Activated CD4-positive, alpha-beta T cell treated with anti-CD3 and anti-CD28 coated beads for 36 hours (primary cell): ENCODE measurements at regions not wholly inside any gene's neighbourhood (a gene's known extent, or its start where the extent isn't known, plus 50 kb on each side); places are given as distances from the start of the nearest gene placed in this dataset.
A peak's percentile ranks its signal among the peaks of the same experiment; 100 is the strongest.

Source experiments
- ATAC-seq: fragments of 200-7000 bp; cut with Tn5 transposase; one replicate; pipeline ENCODE4 v1.10.0; 2021; ENCODE audit warnings: mild to moderate bottlenecking, moderate library complexity
- CTCF ChIA-PET: fragments of 350-600 bp; sonication (Branson Sonifier 250); formaldehyde crosslinking; loops from one replicate; lab custom pipeline; 2021; ENCODE audit warnings: antibody characterized with exemption; lab: Charles Lee
- POLR2A ChIA-PET: fragments of 350-600 bp; sonication (Branson Sonifier 250); formaldehyde crosslinking; loops from one replicate; lab custom pipeline; 2021; ENCODE audit warnings: antibody characterized with exemption, inconsistent platforms; lab: Charles Lee
- DNase-seq: peaks from one replicate; pipeline ENCODE4 v3.0.0-alpha.2; 2020
- H3K27ac Mint-ChIP-seq: one replicate; pipeline ENCODE4 v1.8.0; 2021; ENCODE audit warnings: mixed read lengths
- H3K27me3 Mint-ChIP-seq: one replicate; pipeline ENCODE4 v1.8.0; 2021; ENCODE audit warnings: mixed read lengths
- H3K36me3 Mint-ChIP-seq: one replicate; pipeline ENCODE4 v1.8.0; 2021; ENCODE audit warnings: low read depth, mixed read lengths
- H3K4me1 Mint-ChIP-seq: one replicate; pipeline ENCODE4 v1.8.0; 2021; ENCODE audit warnings: mixed read lengths
- H3K4me3 Mint-ChIP-seq: one replicate; pipeline ENCODE4 v1.8.0; 2021; ENCODE audit warnings: mild to moderate bottlenecking, moderate library complexity, mixed read lengths
- H3K9me3 Mint-ChIP-seq: one replicate; pipeline ENCODE4 v1.8.0; 2021; ENCODE audit warnings: low read depth, mixed read lengths
- intact Hi-C, 2 experiments: fragments of 100-400 bp; cut with DNase I in 1 of 2; cut with micrococcal nuclease in 1 of 2; formaldehyde crosslinking; loops; one replicate each; pipeline versions ENCODE4 v1.14.2 to v1.15.1; 2022 to 2024; cut with DNase I, micrococcal nuclease

GRCh38 chr2:121075641-121076497 is 209.1 kb downstream of the TFCP2L1 start:
- ChIA-PET POLR2A (interaction anchor here (0.7 to 2.1 kb wide), 7 partner anchors 341 to 1709 kb away, joined by 3 to 18 read pairs (median 3); partner anchors contain the start of genes C2orf76, DBI, GLI2 and RNU4ATAC), CTCF (interaction anchor here (0.5 to 1.5 kb wide), 10 partner anchors 8 to 762 kb away, joined by 3 to 7 read pairs (median 3); partner anchors contain the start of gene RNU4ATAC)
- no peak for DNase-seq
- intact Hi-C loops = loop anchor here in 1 of 2 experiments (5.0 to 10.0 kb wide), 3 partner anchors 641 to 734 kb away; partner anchors contain the start of gene TSN
- H3K4me1 Mint-ChIP-seq = peaks cover 2% of the 10 kb centered on the region
- no peak overlapping the region for H3K4me3 Mint-ChIP-seq
- peaks cover 25% of the 10 kb centered on the region for H3K27me3 Mint-ChIP-seq
- H3K27ac Mint-ChIP-seq = no peak overlapping the region
- no peak for ATAC-seq
- H3K36me3 Mint-ChIP-seq = no peaks in the 10 kb centered on the region
- H3K9me3 Mint-ChIP-seq = no peaks in the 10 kb centered on the region

- no peak for ATAC-seq
- H3K27me3 Mint-ChIP-seq = peaks cover 25% of the 10 kb centered on the region
- peaks cover 2% of the 10 kb centered on the region for H3K4me1 Mint-ChIP-seq
- DNase-seq = no peak
- H3K9me3 Mint-ChIP-seq = no peaks in the 10 kb centered on the region
- POLR2A ChIA-PET = no interaction called here
- intact Hi-C loops = loop anchor here in 1 of 2 experiments (5.0 to 10.0 kb wide), 3 partner anchors 641 to 734 kb away; partner anchors contain the start of gene TSN
- H3K4me3 Mint-ChIP-seq = no peak overlapping the region
- H3K36me3 Mint-ChIP-seq = no peaks in the 10 kb centered on the region
- CTCF ChIA-PET = interaction anchor here (0.5 to 1.0 kb wide), 4 partner anchors 9 to 763 kb away, joined by 3 to 4 read pairs (median 3); no protein-coding TSS in a partner anchor
- H3K27ac Mint-ChIP-seq = no peak overlapping the region
Measured at GRCh38 chr2:121076498-121076820, 208.5 kb downstream of the TFCP2L1 start.

- peak; percentile 60 for ATAC-seq
- ChIA-PET POLR2A (no interaction called here), CTCF (interaction anchor here (0.5 to 1.2 kb wide), 6 partner anchors 8 to 673 kb away, joined by 3 to 4 read pairs (median 3); no protein-coding TSS in a partner anchor)
- Mint-ChIP-seq H3K27ac (no peak overlapping the region), H3K4me3 (no peak overlapping the region), H3K4me1 (peaks cover 2% of the 10 kb centered on the region), H3K36me3 (no peaks in the 10 kb centered on the region), H3K27me3 (peaks cover 23% of the 10 kb centered on the region), H3K9me3 (no peaks in the 10 kb centered on the region)
- intact Hi-C loops = loop anchor here in 1 of 2 experiments (5.0 to 10.0 kb wide), 3 partner anchors 640 to 735 kb away; partner anchors contain the start of gene TSN
- DNase-seq = peak; percentile 87
Measured at GRCh38 chr2:121076885-121077549, 208.0 kb downstream of the TFCP2L1 start.

- Mint-ChIP-seq H3K27ac (no peak overlapping the region), H3K27me3 (peaks cover 26% of the 10 kb centered on the region)
- CTCF ChIA-PET = interaction anchor here (0.5 to 1.2 kb wide), 10 partner anchors 14 to 739 kb away, joined by 3 to 4 read pairs (median 3); no protein-coding TSS in a partner anchor
Measured at GRCh38 chr2:121078899-121079298, 206.1 kb downstream of the TFCP2L1 start.

GRCh38 chr2:121080013-121080772 is 204.8 kb downstream of the TFCP2L1 start:
- ATAC-seq = no peak

More at GRCh38 chr2:121078899-121079298, 206.1 kb downstream of the TFCP2L1 start:
- Mint-ChIP-seq H3K4me3 (no peak overlapping the region), H3K9me3 (no peaks in the 10 kb centered on the region), H3K36me3 (no peaks in the 10 kb centered on the region), H3K4me1 (peaks cover 2% of the 10 kb centered on the region)
- POLR2A ChIA-PET = no interaction called here
- no peak for ATAC-seq
- intact Hi-C loops = loop anchor here in 1 of 2 experiments (5.0 to 10.0 kb wide), 3 partner anchors 638 to 737 kb away; partner anchors contain the start of gene TSN
- DNase-seq = no peak

GRCh38 chr2:121081701-121082100 is 203.3 kb downstream of the TFCP2L1 start:
- CTCF ChIA-PET = interaction anchor here (0.6 to 0.8 kb wide), 3 partner anchors 9 to 77 kb away, joined by 3 to 7 read pairs (median 4); no protein-coding TSS in a partner anchor
- intact Hi-C loops = loop anchor here in 1 of 2 experiments (10.0 kb wide), 1 partner anchor 577 kb away; no protein-coding TSS in a partner anchor
- no peak for ATAC-seq

More at GRCh38 chr2:121080013-121080772, 204.8 kb downstream of the TFCP2L1 start:
- Mint-ChIP-seq H3K9me3 (no peaks in the 10 kb centered on the region), H3K36me3 (no peaks in the 10 kb centered on the region), H3K4me1 (peaks cover 2% of the 10 kb centered on the region), H3K4me3 (no peak overlapping the region), H3K27me3 (peaks cover 21% of the 10 kb centered on the region), H3K27ac (no peak overlapping the region)
- peak; percentile 68 for DNase-seq
- ChIA-PET CTCF (interaction anchor here (0.6 to 1.6 kb wide), 20 partner anchors 8 to 391 kb away, joined by 3 to 7 read pairs (median 3); no protein-coding TSS in a partner anchor), POLR2A (no interaction called here)
- intact Hi-C loops = loop anchor here (1.0 to 10.0 kb wide), 2 partner anchors 385 to 575 kb away; no protein-coding TSS in a partner anchor

GRCh38 chr2:121082191-121082590 is 202.8 kb downstream of the TFCP2L1 start:
- no peak overlapping the region for H3K4me3 Mint-ChIP-seq

More at GRCh38 chr2:121081701-121082100, 203.3 kb downstream of the TFCP2L1 start:
- Mint-ChIP-seq H3K9me3 (no peaks in the 10 kb centered on the region), H3K4me1 (peaks cover 2% of the 10 kb centered on the region), H3K4me3 (no peak overlapping the region), H3K27me3 (peaks cover 14% of the 10 kb centered on the region), H3K27ac (no peak overlapping the region), H3K36me3 (no peaks in the 10 kb centered on the region)
- POLR2A ChIA-PET = no interaction called here
- no peak for DNase-seq

GRCh38 chr2:121084130-121084680 is 200.8 kb downstream of the TFCP2L1 start:
- no peaks in the 10 kb centered on the region for H3K36me3 Mint-ChIP-seq
- no peak overlapping the region for H3K27ac Mint-ChIP-seq
- CTCF ChIA-PET = interaction anchor here (0.5 to 1.2 kb wide), 4 partner anchors 9 to 653 kb away, joined by 3 to 7 read pairs (median 4); partner anchors contain the start of gene NIFK
- DNase-seq (no peak), ATAC-seq (no peak)
- no peak overlapping the region for H3K4me3 Mint-ChIP-seq
- POLR2A ChIA-PET = no interaction called here
- no peaks in the 10 kb centered on the region for H3K4me1 Mint-ChIP-seq
- intact Hi-C loops = loop anchor here (2.0 to 10.0 kb wide), 2 partner anchors 239 to 579 kb away; no protein-coding TSS in a partner anchor
- no peaks in the 10 kb centered on the region for H3K9me3 Mint-ChIP-seq
- peaks cover 11% of the 10 kb centered on the region for H3K27me3 Mint-ChIP-seq

More at GRCh38 chr2:121082191-121082590, 202.8 kb downstream of the TFCP2L1 start:
- intact Hi-C loops = loop anchor here in 1 of 2 experiments (10.0 kb wide), 1 partner anchor 577 kb away; no protein-coding TSS in a partner anchor
- Mint-ChIP-seq H3K36me3 (no peaks in the 10 kb centered on the region), H3K4me1 (no peaks in the 10 kb centered on the region), H3K9me3 (no peaks in the 10 kb centered on the region), H3K27me3 (peaks cover 11% of the 10 kb centered on the region), H3K27ac (no peak overlapping the region)
- POLR2A ChIA-PET = no interaction called here
- ATAC-seq (no peak), DNase-seq (no peak)
- CTCF ChIA-PET = interaction anchor here (0.6 to 0.8 kb wide), 4 partner anchors 9 to 197 kb away, joined by 3 to 7 read pairs (median 4); no protein-coding TSS in a partner anchor

- ChIA-PET CTCF (interaction anchor here (0.6 to 1.6 kb wide), 15 partner anchors 8 to 860 kb away, joined by 3 to 8 read pairs (median 4); no protein-coding TSS in a partner anchor), POLR2A (interaction anchor here (0.6 kb wide), 1 partner anchor 446 kb away, joined by 7 read pairs; no protein-coding TSS in a partner anchor)
- H3K27me3 Mint-ChIP-seq = peaks cover 8% of the 10 kb centered on the region
- H3K9me3 Mint-ChIP-seq = no peaks in the 10 kb centered on the region
- H3K4me3 Mint-ChIP-seq = no peak overlapping the region
- H3K4me1 Mint-ChIP-seq = no peaks in the 10 kb centered on the region
- intact Hi-C loops = loop anchor here (1.0 to 10.0 kb wide), 3 partner anchors 237 to 581 kb away; no protein-coding TSS in a partner anchor
- no peak for DNase-seq
- ATAC-seq = no peak
- no peaks in the 10 kb centered on the region for H3K36me3 Mint-ChIP-seq
- H3K27ac Mint-ChIP-seq = no peak overlapping the region
Measured at GRCh38 chr2:121085801-121086200, 199.2 kb downstream of the TFCP2L1 start.
